ENCODE measurements at regions not wholly inside any gene's neighbourhood (a gene's known extent, or its start where the extent isn't known, plus 50 kb on each side); places are given as distances from the start of the nearest gene placed in this dataset.

GRCh38 chr7:142657376-142657775 is 91.9 kb upstream of the PRSS1 start:
- Mint-ChIP-seq H3K27me3 (ENCODE audit: insufficient read depth, low read depth, poor library complexity) (peaks cover 2% of the 10 kb centered on the region), H3K27ac (no peak overlapping the region), H3K36me3 (ENCODE audit: low read depth) (no peaks in the 10 kb centered on the region), H3K9me3 (no peaks in the 10 kb centered on the region), H3K4me3 (no peak overlapping the region), H3K4me1 (no peaks in the 10 kb centered on the region; the same call in 2 of the 3 replicates)
- no peak overlapping the region for H3K4me3 ChIP-seq
- no peaks in the 10 kb centered on the region; the same call in 1 of the 2 replicates for H3K36me3 ChIP-seq (ENCODE audit: insufficient read depth)
- no peak overlapping the region for H3K4me2 ChIP-seq
- no peaks in the 10 kb centered on the region for H3K27me3 ChIP-seq (ENCODE audit: insufficient read depth)
- TF ChIP-seq ETS1 (IDR thresholded peaks at IDR 0.05) = no peak
- no peak for TF ChIP-seq CREB1 (CRISPR knock-in tag; IDR thresholded peaks at IDR 0.05; ENCODE audit: low read depth)
- no peak for TF ChIP-seq ZNF462 (CRISPR knock-in tag; IDR thresholded peaks at IDR 0.05)
- no peak for TF ChIP-seq STAT1 (IDR thresholded peaks at IDR 0.05; ENCODE audit: unreplicated experiment)
- no peak for TF ChIP-seq NANOG (IDR thresholded peaks at IDR 0.05; ENCODE audit: borderline replicate concordance)
- TF ChIP-seq REST (IDR thresholded peaks at IDR 0.05; ENCODE audit: unreplicated experiment) = no peak
- no peak for TF ChIP-seq JUNB (IDR thresholded peaks at IDR 0.05; ENCODE audit: unreplicated experiment)
- no peak for TF ChIP-seq EZH2phosphoT487 (IDR thresholded peaks at IDR 0.05; ENCODE audit: unreplicated experiment)
- no peak for TF ChIP-seq CTCF (conservative IDR thresholded peaks at IDR 0.05; ENCODE audit: low read depth in 2 of 2)
- no peak for TF ChIP-seq ZNF331 (CRISPR knock-in tag; IDR thresholded peaks at IDR 0.05; ENCODE audit: low read depth)
- no peak for TF ChIP-seq POLR2AphosphoS5 (IDR thresholded peaks at IDR 0.05; ENCODE audit: low read depth)
- TF ChIP-seq ZNF114 (CRISPR knock-in tag; IDR thresholded peaks at IDR 0.05) = no peak
- TF ChIP-seq EZH2 (IDR thresholded peaks at IDR 0.05; ENCODE audit: low read depth, unreplicated experiment) = no peak
- no peaks in the 10 kb centered on the region for H4K20me1 ChIP-seq (replicated peaks; ENCODE audit: insufficient read depth)
- ATAC-seq (no peak), DNase-seq (ENCODE audit: low spot score) (no peak)
- H3K27ac ChIP-seq (ENCODE audit: low read depth) = no peak overlapping the region
- H3K9me2 ChIP-seq (ENCODE audit: insufficient read depth) = no peaks in the 10 kb centered on the region
- H3K79me2 ChIP-seq (replicated peaks; ENCODE audit: insufficient read depth) = no peaks in the 10 kb centered on the region
- no peaks in the 10 kb centered on the region for H3K4me1 ChIP-seq (ENCODE audit: insufficient read depth)
- H2AFZ ChIP-seq = no peak overlapping the region
- no peaks in the 10 kb centered on the region for H3F3A ChIP-seq (replicated peaks; ENCODE audit: low read depth)

All from GM23338 (cell line).